Fibroblast of skin of abdomen (primary cell): ENCODE measurements at regions not wholly inside any gene's neighbourhood (a gene's known extent, or its start where the extent isn't known, plus 50 kb on each side); places are given as distances from the start of the nearest gene placed in this dataset.
"Not testable (repeated sequence)": the region's sequence is repeated elsewhere in the genome, so short reads cannot be mapped to it uniquely, and the experiment has no call there.

Experiments used
- DNase-seq: peaks from one replicate; pipeline ENCODE4 v3.0.0-alpha.2; 2013

GRCh38 chr2:35794796-35795450 is 560.7 kb upstream of the CRIM1 start:
- DNase-seq: no peak

GRCh38 chr2:35790292-35790691 is 565.3 kb upstream of the CRIM1 start:
- DNase-seq: no peak

GRCh38 chr2:35788543-35788942 is 567.0 kb upstream of the CRIM1 start:
- no peak for DNase-seq

- no peak for DNase-seq
Measured at GRCh38 chr2:35787302-35788031, 568.1 kb upstream of the CRIM1 start.

- no peak for DNase-seq
Measured at GRCh38 chr2:35785564-35785963, 570.0 kb upstream of the CRIM1 start.

- no peak for DNase-seq
Measured at GRCh38 chr2:35784777-35785176, 570.8 kb upstream of the CRIM1 start.

GRCh38 chr2:35783723-35784122 is 571.9 kb upstream of the CRIM1 start:
- no peak for DNase-seq

GRCh38 chr2:35741556-35741955 is 614.0 kb upstream of the CRIM1 start:
- no peak for DNase-seq

- no peak for DNase-seq
Measured at GRCh38 chr2:35731674-35732073, 623.9 kb upstream of the CRIM1 start.

GRCh38 chr2:35714883-35715282 is 640.7 kb upstream of the CRIM1 start:
- no peak for DNase-seq

GRCh38 chr2:35708411-35708923 is 647.1 kb upstream of the CRIM1 start:
- DNase-seq: no peak

- no peak for DNase-seq
Measured at GRCh38 chr2:35688309-35688708, 667.3 kb upstream of the CRIM1 start.

- DNase-seq: no peak
Measured at GRCh38 chr2:35651688-35652323, 703.8 kb upstream of the CRIM1 start.

GRCh38 chr2:35614640-35615039 is 740.9 kb upstream of the CRIM1 start:
- no peak for DNase-seq

GRCh38 chr2:35606394-35606793 is 749.2 kb upstream of the CRIM1 start:
- DNase-seq: no peak

GRCh38 chr2:35598310-35598709 is 757.3 kb upstream of the CRIM1 start:
- DNase-seq: no peak

GRCh38 chr2:35591886-35592285 is 763.7 kb upstream of the CRIM1 start:
- DNase-seq: no peak

GRCh38 chr2:35585972-35586371 is 769.6 kb upstream of the CRIM1 start:
- DNase-seq: no peak

GRCh38 chr2:35582637-35583036 is 772.9 kb upstream of the CRIM1 start:
- no peak for DNase-seq

- no peak for DNase-seq
Measured at GRCh38 chr2:35580956-35581355, 774.6 kb upstream of the CRIM1 start.

- not testable (repeated sequence) for DNase-seq
Measured at GRCh38 chr2:35568574-35568973, 787.0 kb upstream of the CRIM1 start.

GRCh38 chr2:35562488-35562887 is 793.1 kb upstream of the CRIM1 start:
- DNase-seq: no peak

GRCh38 chr2:35548171-35548570 is 807.4 kb upstream of the CRIM1 start:
- DNase-seq: peak; percentile 0

- DNase-seq: no peak
Measured at GRCh38 chr2:35545301-35545700, 810.3 kb upstream of the CRIM1 start.
